Sigmoid colon (tissue), 3 donors: ENCODE measurements at regions not wholly inside any gene's neighbourhood (a gene's known extent, or its start where the extent isn't known, plus 50 kb on each side); places are given as distances from the start of the nearest gene placed in this dataset.

Experiments used
- CTCF ChIP-seq, 4 experiments: fragments of 450-650 bp in 3 of 4; fragments of 200-600 bp in 1 of 4; IDR thresholded peaks; one replicate each; pipeline ENCODE4 v1.5.1; 2016 to 2019; ENCODE audit warnings: antibody characterized with exemption in 4 of 4, mild to moderate bottlenecking in 3 of 4, moderate library complexity in 2 of 4
- POLR2A ChIP-seq, 2 donors: fragments of 450-650 bp; IDR thresholded peaks; one replicate each; pipeline ENCODE4 v1.6.1; 2016; ENCODE audit warnings: antibody characterized with exemption in 2 of 2, mild to moderate bottlenecking in 2 of 2, moderate library complexity in 2 of 2

- TF ChIP-seq POLR2A (IDR thresholded peaks at IDR 0.05) (no peak), CTCF (IDR thresholded peaks at IDR 0.05) (no peak)
These were observed 62.0 kb upstream of the PNMA1 start for GRCh38 chr14:73776194-73776537.
